ENCODE measurements at regions not wholly inside any gene's neighbourhood (a gene's known extent, or its start where the extent isn't known, plus 50 kb on each side); places are given as distances from the start of the nearest gene placed in this dataset.

DNA sequence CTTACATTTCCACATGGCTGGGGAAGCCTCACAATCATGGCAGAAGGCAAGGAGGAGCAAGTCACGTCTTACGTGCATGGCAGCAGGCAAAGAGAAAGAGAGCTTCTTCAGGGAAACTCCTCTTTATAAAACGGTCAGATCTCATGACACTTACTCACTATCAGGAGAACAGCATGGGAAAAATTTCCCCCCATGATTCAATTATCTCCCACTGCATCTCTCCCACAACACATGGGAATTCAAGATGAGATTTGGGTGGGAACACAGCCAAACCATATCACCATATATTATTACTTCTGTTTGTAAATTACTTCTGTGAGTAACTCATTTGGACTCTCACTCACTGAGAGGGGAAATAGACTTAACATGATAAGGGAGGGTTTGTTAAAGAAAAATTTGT lies 1496.8 kb upstream of the TMEM132C start:
- no peak for DNase-seq (ENCODE audit: low read depth)

GRCh38 chr12:126772171-126772864 lies 1494.7 kb upstream of the TMEM132C start:
- peak; percentile 27 for DNase-seq (ENCODE audit: low read depth)

- no peak for DNase-seq (ENCODE audit: low read depth)
These were observed 1494.0 kb upstream of the TMEM132C start for GRCh38 chr12:126773012-126773411.

DNA sequence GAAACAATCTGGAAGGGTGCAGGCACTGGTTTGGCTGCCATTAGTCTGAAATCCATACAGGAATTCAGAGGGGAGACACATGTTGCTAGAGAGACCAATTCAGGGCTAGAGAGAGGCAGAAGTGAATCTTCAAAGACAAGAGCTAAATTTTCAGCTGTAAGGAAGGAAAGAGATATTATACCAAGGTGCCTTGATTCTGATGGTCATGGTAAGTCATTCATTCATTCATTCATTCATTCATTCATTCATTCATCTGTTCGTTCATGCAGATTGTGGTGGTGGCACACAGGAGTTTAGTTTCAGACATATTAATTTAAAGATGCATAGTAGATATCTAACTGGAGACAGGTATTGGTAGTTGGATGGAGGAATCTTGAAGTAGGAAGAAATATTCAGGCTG lies 1493.5 kb upstream of the TMEM132C start:
- DNase-seq (ENCODE audit: low read depth): no peak

- DNase-seq (ENCODE audit: low read depth): no peak
These were observed 1490.8 kb upstream of the TMEM132C start for GRCh38 chr12:126776026-126776655.

GRCh38 chr12:126780343-126780742 lies 1486.6 kb upstream of the TMEM132C start:
- no peak for DNase-seq (ENCODE audit: low read depth)

DNA sequence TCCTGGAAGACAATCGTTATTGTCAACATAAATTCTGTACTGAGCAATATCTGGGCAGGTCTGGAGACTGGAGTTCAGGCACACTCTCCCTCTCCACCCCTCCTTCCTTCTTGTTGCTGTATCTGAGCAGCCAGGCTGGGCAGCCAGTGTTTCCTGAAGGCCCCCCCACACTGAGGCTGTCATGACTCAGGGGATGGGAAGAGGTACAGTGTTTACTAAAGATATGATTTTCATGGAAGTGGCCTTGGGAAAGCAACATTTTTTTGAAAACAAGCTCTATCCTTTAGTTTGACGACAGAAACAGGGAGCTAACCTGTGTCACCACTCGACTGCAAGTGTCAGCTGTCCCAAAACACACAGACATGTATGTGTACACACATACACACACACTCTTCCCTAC lies 1485.4 kb upstream of the TMEM132C start:
- no peak for DNase-seq (ENCODE audit: low read depth)

DNA sequence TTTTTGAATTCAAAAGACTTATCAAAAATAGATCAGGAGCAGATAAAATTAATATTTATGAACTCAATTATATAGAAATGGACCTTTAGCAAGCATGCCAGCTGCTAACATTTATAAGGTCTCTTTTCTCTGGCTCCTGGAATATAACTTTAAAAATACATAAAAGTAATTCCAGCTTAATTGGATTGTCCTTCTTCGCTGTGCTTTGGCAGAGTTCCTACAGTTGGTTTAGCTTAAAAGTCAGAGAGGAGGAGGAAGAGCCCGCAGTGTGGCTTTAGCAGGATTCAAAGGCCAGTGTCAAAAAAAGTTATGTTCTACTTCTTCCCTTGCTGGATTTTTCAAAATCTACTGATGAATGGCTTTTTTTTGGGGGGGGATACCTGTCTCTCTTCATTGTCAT lies 1484.9 kb upstream of the TMEM132C start:
- DNase-seq (ENCODE audit: low read depth): no peak

GRCh38 chr12:126784328-126784921 lies 1482.5 kb upstream of the TMEM132C start:
- DNase-seq (ENCODE audit: low read depth): peak; percentile 24

GRCh38 chr12:126789963-126790362 lies 1477.0 kb upstream of the TMEM132C start:
- no peak for DNase-seq (ENCODE audit: low read depth)

DNA sequence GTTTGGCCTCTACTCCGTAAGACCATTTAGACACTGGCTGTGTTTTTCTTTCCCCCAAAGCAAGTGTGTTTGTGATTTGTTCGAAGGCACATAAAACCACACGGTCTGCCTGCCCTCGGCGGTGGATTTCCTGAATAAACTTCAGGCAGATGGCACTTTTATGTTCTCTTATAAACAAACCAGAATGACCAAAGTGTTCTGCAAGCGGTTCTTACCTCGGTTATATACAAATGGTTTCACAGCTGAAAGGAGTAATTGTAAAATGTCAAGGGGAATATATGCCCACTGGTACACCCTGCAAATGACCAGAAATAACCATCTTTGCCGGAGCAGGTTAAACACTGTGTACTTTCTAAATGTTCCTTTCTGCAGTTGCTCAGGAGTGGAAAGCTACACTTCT lies 1475.8 kb upstream of the TMEM132C start:
- no peak for DNase-seq (ENCODE audit: low read depth)

- no peak for DNase-seq (ENCODE audit: low read depth)
These were observed 1474.6 kb upstream of the TMEM132C start for GRCh38 chr12:126792411-126792810.

GRCh38 chr12:126797525-126797924 lies 1469.4 kb upstream of the TMEM132C start:
- DNase-seq (ENCODE audit: low read depth): no peak

- no peak for DNase-seq (ENCODE audit: low read depth)
These were observed 1468.5 kb upstream of the TMEM132C start for GRCh38 chr12:126798449-126798848.

DNA sequence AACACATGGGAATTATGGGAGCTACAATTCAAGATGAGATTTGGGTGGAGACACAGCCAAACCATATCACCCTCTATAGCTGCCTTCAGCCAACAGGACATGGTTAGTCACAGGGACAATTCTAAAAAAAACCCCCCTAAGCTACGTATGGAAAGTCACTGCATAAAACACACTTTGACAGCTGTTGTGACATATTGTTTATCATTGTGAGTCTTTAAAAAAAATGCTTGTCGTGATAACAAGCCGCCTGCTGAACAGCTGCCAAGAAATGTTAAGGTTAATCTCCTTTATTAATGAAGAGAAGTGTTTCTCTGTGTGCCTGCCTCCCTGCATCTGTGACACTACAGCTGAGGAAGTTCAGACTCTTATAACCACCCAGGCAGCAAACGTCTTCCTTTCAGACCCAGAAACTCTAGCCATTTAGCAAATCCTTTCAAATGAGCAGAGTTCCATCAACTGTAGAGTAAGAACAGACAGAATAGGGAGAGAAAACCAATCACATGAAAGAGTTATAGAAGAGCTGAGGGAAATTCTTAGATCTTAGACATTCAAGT lies 1459.6 kb upstream of the TMEM132C start:
- DNase-seq (ENCODE audit: low read depth): no peak

GRCh38 chr12:126811391-126811790 lies 1455.6 kb upstream of the TMEM132C start:
- no peak for DNase-seq (ENCODE audit: low read depth)

GRCh38 chr12:126819554-126819953 lies 1447.4 kb upstream of the TMEM132C start:
- DNase-seq (ENCODE audit: low read depth): no peak

- no peak for DNase-seq (ENCODE audit: low read depth)
These were observed 1435.9 kb upstream of the TMEM132C start for GRCh38 chr12:126830778-126831680.

DNA sequence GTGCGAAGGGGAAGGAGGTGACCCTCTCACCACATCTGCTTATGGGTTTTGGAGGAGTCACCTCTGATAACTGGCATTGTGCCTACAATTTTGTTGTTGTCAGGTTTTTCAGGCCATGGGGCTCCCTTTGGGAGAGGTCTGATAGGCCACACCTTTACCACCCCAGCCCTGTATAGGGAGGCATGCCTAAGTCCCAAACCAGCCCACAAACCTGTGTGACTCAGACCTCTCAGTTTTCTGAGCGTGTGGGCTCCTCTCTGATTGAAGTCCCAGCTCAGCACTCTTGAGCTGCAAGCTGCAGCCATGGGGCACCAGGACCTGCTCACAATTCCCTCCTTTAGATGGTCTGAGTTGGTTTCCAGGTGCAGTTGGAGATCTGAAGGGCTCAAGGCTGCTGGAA lies 1429.3 kb upstream of the TMEM132C start:
- no peak for DNase-seq (ENCODE audit: low read depth)

DNA sequence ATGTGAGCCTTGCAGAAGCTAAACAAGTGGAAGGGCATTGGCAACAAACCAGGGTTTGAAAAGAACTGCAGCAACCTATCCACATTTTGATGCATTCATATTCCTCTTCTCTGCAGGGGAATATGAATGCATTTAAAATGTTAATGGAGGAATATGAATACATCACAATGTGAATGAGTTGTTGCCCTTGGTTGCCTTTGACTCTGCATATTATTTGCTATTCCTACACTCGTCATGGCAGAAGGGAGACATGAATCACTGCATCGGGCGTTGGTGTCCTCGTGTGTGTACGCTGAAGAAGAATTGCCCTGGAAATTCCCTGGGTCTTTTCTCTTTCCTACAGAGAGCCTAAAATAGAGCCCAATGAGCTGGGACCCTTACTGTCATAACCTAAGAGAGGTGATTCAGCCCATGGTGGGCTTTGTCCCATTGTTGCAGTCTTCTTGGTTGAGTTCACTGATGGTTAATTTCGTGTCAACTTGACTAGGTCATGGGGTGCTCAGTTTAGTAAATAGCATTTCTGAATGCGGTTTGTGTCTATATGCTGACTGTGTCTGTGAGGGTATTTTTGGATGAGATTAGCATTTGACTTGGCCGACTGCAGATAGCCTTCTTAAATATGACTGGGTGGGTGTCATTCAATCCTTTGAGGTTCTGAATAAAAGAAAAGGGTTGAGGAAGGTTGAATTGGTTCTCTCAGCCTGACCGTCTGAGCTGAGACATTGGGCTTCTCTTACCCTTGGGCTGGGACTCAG lies 1422.9 kb upstream of the TMEM132C start:
- no peak for DNase-seq (ENCODE audit: low read depth)

DNA sequence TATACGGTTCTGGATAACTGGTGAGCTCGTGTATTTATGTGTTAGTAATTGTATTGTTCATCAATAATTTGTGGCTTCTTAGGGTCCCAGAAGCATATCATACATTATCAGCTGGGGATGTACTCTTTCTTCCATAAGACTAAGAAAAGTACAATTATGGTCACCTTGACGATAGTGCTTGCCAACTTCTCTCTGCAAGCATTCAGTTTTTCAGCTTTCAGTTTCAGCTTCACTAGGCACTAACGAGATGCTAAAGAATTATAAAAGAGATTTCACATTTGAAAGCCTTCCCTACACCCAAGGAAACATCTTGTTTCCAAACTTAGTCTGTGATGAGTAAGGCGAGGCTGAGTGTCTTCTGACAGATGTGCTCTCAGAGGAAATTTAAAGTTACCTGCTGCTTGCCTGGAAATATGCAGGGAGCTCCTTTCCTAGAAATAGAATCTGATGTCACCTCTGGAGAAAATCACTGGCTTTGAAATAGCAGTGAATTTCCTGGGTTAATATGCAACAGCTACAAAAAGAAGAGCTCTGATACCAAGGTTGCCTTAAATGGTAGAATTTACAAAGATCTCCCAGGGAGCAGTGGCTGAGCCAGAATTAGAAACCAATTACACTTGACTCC lies 1419.9 kb upstream of the TMEM132C start:
- no peak for DNase-seq (ENCODE audit: low read depth)
